NCI-H510A (cell line): ENCODE measurements at regions not wholly inside any gene's neighbourhood (a gene's known extent, or its start where the extent isn't known, plus 50 kb on each side); places are given as distances from the start of the nearest gene placed in this dataset.

Source experiments
- DNase-seq: peaks from one replicate; lab custom pipeline; 2025; lab: John Stamatoyannopoulos, UW

DNA sequence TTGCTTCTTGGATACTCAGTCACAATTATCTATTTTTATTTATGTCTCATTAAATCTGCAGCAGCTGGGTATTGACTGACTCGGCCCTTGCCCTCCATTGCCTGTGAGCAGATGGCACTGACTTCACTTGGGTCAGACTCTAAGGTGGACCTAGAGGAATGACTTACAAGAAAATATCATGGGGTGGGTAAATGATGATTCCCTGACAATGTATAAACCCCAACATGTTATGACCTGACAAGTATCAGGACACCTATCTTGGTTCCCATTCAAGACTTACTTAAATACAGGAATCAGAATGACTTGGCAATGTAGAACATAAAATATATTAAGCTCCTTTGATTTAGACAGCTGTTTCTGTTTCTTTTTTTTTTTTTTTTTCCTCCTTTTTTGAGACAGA, 953.5 kb downstream of the CDH11 start:
- DNase-seq = no peak

DNA sequence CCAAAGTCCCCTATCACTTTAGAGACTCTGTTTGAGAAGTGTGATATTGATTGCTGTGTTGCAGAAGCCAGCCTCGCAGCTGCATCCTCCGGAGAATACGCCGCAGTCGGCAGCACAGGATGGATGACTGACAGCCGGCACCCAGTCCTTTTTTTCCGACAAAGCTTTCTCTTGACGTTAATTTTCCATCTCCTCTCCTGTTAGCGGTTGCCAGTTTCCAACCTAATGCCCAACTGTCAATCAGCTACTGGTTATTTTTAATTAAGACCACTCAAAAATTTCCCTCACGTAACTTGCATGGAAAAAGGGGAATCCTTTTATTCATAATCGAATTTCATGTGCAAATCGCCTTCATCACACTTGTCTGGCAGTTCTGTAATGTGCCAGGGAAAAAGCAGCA, 953.9 kb downstream of the CDH11 start:
- DNase-seq = no peak

DNA sequence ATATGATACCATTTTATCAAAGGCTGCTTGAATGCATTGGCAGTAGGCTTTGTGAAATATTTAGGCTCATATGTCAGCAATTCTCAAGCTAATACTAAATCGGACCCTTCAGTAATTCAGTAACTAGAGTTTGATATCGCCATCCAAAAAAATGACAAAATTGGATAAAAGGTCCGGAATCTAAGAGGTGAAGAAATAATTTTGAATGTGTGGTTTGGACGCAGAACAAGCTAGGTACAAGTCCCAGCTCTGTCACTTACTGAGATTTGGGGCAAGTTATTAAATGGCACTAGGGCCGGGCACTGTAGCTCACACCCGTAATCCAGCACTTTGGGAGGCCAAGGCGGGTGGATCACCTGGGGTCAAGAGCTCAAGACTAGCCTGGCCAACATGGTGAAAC, 956.5 kb downstream of the CDH11 start:
- DNase-seq = no peak

DNA sequence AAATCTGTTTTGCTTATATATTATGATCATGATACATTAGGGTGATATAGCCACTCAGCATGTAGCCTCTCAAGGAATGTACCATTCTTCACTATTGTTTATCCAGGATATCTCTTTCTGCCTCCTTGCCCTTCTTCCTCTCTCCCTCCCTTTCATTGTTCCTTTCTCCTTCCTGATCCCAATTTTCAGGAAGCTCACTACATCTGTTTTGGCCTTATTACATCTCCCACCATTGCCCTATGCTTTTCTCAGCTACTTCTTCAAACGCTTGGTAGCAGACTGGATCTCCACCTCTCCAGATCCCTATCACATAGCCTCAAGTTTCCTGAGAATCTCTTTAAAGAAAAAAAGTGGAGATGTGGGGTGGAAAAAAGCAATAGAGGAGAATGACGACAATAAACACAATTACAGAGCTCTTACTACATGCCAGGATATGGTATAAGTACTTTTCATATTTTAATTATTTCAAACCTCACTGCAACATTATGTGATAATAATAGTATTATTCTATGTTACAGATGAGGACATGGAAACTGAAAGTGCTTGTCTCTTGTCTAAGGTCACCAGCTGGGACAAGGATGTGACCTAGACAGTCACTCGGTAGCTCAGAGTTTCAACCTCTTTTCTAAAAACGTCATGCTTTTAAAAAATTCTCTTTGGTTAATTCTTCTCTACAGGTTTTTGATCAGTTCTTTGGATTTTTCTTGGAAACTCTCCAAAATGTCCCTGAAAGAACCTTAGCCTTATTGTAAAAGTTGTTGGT, 959.1 kb downstream of the CDH11 start:
- DNase-seq = no peak

DNA sequence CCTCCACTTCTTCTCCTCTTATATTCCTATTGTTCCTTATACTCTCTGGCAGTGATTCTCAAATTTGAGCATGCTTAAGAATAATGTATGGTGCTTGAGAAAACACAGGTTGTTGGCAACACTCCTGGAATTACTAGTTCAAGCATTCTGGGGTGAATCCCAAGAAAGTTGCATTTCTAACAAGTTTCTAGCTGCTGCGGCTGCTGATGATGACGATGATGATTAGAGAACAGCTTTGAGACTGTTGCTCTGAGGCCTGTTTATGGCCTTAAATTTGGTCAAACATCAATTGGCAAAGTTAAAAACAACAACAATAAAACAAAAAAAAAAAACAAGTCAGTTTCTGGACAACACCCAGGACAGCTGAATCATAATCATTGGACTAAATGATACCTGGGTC, 961.9 kb downstream of the CDH11 start:
- no peak for DNase-seq

DNA sequence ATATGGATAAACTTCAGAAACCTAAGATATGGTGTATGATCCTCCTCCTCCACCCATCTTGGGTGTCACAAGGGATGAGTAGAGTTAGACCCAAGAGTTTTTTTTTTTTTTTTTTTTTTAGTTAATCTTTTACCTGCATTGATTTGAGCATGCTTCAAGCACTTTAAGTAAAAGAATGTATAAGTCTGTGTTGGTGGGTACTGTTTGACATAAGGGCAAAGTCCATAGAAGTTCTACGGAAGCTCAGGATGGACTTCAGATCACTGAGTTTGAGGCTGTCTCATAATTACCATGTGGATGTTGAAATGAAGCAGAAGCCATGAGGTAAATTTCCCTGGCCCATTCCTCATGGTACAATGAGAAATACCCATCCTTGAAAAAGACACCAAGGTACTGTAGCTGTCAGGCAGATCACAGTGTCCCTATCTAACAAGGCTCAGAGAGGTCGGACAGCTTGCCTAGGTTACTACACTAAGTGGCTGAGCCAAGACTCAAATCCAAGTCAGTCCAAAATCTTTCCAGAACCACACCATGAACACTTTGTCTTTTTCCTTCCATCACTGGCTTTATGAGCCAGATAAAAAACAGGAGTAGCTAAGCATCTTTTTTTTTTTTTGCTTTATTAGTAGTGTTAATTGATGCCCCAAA, 962.8 kb downstream of the CDH11 start:
- no peak for DNase-seq

DNA sequence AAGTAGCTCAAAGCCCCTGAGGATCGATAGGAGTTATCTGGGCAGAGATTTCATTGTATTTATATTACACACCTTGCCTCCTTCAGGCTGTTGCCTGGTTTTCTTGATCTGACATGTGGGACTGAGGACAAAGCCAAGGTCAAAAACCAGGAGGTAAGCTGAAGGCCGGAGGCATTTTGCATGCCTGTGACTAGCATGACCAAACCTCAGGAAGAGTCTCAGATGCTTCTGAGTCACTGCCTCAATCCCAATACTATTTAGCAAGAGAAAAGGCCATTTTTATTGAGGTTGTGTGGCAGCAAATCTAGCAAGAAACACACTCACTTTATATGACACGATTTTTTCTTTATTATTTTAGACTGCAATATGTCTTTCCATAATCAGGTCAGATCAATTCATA, 968.1 kb downstream of the CDH11 start:
- DNase-seq = no peak

DNA sequence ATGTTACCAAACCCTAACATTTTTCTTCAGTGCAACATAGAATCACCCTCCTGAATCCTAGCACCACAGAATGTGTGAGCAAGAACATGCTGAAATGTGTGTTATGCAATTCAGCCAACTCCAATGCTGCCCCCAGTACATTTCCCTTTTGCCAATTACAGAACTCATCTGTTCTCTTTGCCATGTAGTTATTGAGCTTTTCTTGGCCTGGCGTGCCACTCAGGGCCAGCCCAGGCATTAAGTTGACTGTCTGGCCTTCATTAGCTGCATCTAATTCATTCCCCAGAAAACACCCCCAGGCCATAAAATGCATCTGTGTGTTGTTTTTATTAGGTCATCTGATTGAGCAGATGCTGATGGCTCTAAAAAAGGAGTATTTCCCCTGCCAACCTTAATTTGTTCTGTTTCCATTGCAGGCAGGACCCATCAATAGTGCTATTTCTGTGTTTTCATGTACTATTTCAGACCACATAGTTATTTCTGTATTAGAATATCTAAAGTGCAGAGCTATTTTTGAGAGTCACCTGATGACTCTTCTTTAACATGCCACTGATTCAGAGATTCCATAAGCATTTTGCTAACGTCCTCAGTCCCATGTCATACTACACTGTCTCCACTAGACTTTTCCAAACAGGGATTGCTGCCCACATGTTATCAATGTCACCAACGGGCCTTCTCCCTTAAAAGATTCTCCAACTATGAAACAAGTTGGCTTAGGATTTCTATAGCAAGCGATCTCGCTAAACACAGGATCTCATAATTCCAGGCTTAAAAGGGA, 969.7 kb downstream of the CDH11 start:
- no peak for DNase-seq

DNA sequence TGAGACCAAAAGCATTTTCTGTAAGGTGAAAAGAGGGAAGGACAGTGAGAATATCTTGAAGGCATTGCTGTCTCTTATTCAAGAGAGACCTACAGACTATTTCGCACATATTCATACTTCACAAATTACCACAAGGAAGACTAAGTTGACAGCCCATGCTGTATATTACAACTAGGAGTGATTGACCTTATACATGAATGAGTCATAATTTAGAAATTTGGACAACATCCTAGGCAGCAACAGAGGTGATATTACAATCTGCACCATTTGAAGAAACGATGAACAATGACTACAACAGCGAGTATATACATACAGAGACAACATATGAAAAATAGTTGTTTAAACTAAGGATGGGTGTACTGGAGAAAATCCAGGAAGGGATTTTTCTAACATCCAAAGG, 971.7 kb downstream of the CDH11 start:
- DNase-seq = no peak

DNA sequence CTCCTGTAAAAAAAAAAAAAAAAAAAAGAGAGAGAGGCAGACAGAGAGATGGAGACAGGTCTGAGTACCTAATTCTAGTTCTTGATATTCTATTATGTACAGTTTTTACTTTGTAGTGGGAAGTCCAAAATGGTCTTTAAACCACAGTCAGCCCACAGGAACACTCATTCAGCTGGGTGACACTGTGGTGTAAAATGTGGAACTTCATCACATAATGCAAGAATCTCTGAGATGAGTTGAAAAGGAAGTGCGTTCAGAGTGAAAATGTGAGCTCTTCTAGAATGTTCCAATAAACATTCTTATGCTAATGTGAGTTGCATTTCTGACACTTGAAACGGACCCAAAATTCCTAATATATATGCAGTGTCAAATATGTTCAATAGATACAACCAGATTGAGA, 972.1 kb downstream of the CDH11 start:
- DNase-seq = no peak

DNA sequence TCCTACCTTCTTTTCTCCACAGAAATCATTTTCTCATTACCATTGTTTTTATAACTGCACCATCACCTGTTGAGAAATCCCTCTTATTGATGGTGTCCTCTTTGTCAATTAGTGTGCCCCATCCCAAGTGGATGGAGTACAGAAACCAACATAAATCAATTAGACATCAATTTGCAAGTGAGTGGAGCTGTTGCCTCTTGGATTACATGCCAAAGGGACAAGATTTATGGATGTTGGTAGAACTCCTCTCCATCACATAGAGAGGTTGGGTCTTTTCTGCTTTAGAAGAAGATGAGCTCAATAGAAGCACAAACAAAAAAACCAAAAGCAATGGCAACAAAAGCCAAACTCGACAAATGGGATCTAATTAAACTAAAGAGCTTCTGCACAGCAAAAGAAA, 973.5 kb downstream of the CDH11 start:
- DNase-seq = no peak

DNA sequence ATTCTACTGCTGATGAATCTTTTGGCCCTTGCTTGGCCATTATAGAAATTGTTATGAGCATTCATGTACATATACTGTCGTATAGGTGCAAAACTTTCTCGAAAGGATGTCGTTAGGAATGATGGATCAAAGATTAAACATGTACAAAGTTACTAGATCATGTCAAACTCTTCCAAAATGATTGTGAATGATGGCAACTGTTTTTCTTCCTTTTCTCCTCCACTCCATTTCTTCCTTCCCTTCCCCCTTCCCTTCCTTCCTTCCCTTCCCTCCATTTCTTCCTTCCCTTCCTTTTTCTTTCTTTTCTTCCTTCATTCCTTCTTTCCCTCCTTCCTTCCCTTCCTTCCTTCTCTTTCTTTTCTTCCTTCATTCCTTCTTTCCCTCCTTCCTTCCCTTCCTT, 973.9 kb downstream of the CDH11 start:
- no peak for DNase-seq

DNA sequence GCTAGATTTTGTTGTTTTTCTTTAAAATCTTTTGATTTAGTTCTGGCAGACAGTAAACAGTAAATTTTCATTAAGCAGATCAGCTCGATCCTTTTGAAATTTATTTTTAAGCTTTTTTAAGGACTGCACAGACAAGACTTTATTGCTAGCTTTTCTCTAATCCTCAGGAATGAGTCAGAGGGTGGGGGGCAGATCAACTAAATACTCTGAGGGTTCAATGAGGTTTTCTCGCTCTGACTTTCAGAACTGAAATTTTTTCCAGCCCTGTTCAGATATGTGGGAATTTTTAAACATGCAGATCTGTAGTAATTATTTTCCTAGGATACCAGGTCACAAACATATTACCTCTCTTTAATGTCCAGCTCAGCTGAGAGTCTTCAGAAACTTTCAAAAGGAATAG, 977.2 kb downstream of the CDH11 start:
- no peak for DNase-seq

DNA sequence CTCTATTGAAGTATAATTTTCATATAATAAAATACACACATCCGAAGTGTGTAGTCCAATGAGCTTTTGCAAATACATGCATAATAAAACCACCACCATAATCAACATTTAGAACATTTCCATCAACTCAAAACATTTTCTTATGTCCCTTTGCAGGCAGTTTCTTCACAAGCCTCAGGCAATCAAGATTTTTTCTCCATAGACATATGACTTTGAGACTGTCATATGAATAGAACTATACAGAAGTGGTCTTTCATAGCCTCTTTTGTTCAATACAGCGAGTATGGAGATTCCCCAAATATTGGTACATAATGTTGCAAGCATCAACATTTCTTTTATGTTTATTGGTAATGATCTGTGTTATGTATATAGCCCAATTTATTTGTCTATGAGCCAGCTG, 983.2 kb downstream of the CDH11 start:
- DNase-seq = no peak

DNA sequence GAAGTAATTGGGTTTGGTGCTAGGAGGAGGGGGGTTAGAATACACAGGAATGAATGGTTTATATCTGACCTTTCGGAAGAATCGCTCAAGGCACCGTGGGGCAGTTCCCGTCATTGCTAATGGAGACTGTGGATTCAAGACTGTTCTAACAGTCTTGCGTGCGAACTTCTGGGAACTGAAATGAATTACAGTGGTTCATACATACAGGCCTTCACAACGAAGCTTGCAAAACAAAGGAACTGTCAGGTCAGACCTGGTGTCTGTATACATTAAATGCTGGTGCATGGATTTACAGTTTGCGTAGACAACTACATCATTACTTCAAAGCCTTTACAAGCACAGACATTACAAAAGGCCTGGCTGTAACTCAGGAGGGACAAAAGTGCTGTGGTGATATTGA, 983.9 kb downstream of the CDH11 start:
- DNase-seq = no peak

DNA sequence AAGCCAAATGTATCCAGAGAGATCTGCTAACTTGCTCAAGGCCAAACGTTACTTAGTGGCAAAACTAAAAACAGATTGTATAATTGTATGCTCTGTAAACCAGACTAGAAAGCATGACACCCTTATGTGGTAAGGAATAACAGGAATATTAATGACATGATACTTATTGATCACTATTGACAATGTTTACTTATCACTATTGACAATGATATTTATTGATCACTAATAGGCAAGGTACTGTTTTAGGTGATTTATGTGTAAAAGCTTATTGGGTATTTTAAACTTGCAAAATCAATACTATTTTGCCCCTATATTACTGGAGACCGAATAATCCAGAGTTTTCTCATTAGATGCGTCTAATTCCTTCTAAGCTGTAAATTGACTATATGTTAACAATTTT, 985.1 kb downstream of the CDH11 start:
- no peak for DNase-seq

DNA sequence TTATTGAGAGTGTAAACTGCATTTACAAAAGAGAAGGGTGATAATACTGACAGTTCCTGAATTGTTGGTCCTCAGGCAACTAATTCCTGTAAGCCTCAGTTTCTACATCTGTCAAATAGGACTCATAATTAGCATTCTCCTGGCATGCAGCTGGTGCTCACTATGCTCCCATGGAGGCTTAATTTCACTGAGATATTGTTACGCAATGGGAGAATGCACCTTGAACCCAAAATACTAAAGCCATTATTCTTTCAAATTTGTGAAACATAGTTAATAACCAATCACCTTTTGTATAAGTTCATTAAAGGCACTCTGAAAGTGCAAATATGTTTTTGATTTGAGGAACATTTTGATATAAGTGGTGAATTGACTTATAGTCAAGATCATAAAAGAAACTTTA, 985.5 kb downstream of the CDH11 start:
- no peak for DNase-seq

DNA sequence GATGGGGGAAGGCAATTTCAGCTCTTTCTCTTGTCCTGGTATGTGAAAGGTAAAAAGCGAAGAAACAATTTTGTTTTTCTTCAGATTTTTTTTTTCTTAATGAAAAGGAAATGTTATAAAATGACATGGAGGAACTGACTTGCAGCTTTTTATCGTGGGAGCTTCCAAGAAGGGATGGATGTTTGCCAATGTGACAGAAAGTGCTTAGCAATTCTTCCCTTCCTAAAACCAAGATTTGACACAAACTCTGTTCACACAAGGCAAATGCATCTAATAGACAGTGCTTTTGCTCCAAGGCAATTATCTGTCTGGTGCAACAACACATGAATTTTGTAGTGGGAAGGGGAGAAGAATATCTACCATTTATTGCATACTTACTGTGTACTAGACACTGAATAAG, 988.5 kb downstream of the CDH11 start:
- no peak for DNase-seq

DNA sequence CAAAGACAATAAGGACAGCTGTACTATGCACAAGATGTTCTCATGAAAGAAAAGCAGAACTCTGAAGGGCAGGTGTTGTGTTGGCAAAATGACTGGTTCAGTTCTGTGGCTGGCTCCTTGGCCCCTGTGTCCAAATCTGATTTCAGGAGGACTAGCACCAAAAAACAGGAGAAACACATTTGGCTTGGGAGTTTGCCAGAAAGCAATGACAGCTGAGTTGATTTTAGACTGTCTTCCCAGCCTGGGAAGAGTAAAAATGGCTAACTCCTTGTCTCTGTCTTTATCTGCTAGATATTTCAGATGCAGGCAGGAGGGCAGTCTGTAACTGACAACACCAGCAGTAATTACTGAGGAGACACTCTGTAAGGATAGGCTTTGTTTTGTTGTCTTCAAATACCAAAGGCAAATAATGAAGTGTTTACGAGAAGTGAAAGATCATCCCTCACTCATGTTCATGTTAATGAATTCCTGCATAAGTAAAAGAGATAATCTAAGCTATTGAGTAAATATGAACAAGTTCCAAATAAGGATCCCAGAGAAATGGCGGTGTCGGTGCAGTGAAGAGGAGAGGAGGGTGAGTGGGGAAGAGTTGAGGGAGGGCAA, 989.0 kb downstream of the CDH11 start:
- DNase-seq = no peak

DNA sequence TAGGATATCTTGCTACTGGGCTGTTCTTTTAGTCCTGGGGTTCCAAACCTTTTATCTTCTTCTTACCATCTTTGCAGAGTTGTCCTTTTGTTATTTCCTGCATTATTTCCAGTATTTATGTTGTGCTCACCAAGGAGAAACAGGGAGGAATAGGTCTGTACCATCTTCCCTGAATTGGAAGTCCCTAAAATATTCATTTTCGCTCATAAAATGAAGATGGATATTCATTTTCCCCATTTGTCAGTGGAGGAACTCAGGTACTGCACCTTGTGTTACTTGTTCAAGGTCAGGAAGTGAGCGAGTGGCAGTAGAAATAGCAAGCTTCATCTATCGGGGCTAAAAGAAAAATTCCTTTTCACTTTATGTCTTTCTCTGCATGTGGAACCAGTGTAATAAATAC, 989.7 kb downstream of the CDH11 start:
- DNase-seq = no peak

DNA sequence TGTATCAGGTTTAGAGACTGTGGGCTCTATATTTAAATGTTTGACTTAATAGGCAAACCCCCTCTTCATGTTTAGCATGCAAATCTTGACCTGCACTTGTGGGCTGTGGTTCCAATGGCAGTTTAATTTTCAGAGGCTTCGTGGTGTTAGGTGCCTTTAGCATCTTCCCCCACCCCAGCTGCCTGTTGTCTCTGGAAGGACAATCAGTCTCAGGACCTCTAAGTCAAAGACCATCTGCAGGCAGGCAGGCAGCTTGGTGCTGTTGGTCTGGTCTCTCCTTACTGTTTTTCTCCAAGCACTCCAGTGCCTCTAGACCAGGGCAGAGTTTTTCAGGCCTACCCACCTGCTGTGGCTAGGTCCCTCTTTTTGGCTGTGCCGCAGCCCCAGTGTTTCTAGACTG, 990.4 kb downstream of the CDH11 start:
- no peak for DNase-seq

DNA sequence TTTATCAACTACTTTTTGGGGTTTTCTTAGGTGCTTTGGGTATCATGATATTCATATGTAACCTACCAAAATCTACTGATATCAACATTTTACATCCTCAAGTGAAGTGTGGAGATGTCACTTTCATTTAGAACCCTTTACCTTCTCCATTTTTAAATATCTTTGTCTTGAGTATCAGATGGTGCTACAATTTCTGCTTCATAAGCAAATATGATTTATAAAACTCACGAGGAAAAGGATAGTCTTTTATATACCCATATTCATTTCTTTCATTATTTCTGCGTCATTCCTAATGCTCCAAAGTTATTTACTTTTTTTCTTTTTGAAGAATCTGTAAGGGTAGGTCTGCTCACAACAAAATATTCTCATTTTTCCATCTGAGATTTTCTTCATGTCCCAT, 991.7 kb downstream of the CDH11 start:
- no peak for DNase-seq

DNA sequence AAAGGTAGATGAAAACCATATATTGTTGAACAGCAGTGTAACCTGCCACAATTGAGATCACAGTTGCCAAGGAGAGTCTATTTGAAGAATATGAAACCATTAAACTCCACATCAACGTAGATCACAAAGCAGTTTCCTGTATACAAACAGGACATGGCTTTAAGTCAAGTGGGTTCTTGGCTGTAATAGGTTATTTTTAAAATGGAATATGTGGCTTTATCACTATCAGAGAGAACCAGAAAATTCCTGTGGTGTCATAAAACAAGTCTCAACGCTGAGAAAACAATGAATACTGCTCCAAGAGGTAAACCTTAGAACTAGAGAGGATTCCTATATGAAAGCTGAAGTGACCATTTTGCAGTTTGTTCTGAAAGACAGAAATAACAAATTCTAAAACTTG, 999.7 kb downstream of the CDH11 start:
- no peak for DNase-seq
